ENCODE measurements at regions not wholly inside any gene's neighbourhood (a gene's known extent, or its start where the extent isn't known, plus 50 kb on each side); places are given as distances from the start of the nearest gene placed in this dataset.

DNA sequence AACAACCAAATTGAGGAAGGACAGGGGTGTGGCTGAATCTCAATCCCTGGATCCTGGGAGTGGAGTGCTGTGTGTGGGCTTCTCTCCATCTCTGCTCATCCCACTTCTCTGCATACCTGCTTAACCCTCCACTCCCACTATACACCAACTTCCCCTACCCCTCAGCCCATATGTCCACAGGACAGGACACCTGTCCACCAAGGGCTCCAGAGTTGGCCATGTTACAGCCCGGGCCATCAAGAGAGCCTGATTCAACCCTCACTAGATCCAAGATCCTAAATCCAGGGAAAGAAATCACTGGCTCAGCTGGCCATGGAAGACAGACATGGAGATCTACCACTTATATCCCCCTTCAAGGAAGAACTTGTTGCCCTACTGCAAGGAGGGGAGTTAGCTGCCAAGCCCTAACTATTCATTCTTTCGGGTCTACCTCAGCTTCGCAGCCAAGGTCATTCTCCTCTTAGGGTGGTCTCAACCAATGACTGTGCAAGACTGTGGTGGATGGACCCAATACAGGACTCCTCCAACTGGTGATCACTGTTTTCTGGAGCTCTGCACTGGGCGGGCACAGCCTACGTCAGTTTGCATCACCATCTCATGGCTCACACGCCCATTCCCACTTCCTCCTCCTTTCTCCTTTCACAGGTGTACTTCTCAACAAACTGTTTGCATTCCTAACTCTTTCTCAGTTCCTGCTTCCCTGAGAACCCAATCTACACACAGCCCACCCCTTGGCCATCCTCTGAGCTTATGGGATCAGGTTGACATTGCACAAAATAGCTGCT is 53.7 kb upstream of the ZBTB43 start:
- ATAC-seq (no peak), DNase-seq (peak; percentile 15)
- peaks cover 30% of the 10 kb centered on the region for H3K4me1 Mint-ChIP-seq (ENCODE audit: low read depth)
- POLR2A ChIA-PET: interaction anchor here (0.7 to 0.9 kb wide), 2 partner anchors 28 kb away, joined by 4 to 7 read pairs; no protein-coding TSS in a partner anchor
- no peaks in the 10 kb centered on the region for H3K36me3 Mint-ChIP-seq (ENCODE audit: low read depth)
- no peak overlapping the region for H3K4me3 Mint-ChIP-seq
- H3K9me3 Mint-ChIP-seq (ENCODE audit: insufficient read depth): no peaks in the 10 kb centered on the region
- H3K27ac Mint-ChIP-seq: no peak overlapping the region
- H3K27me3 Mint-ChIP-seq (ENCODE audit: low read depth): peaks cover 2% of the 10 kb centered on the region
- CTCF ChIA-PET: interaction anchor here (0.8 to 6.1 kb wide), 3 partner anchors 22 to 45 kb away, joined by 3 to 55 read pairs (median 3); no protein-coding TSS in a partner anchor

DNA sequence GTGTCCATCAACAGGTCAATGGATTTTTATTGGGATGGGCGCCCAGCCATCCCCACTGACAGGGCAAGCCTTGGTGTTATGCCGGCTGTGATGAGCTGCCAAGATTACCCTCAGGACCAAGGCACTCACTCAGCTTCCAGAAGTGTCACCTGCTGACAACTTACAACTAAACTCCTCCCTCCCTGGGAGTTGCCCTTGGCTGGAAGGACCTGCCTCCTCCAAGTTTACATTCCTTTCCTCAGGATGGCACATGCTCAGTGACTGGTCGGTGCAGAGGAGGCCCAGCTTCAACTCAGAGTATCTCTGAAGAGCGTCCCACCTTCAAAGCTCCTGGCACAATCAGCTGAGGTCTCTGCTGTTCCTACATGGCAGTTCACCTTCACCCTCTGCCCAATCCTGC is 52.5 kb upstream of the ZBTB43 start:
- H3K27ac Mint-ChIP-seq: no peak overlapping the region
- H3K4me1 Mint-ChIP-seq (ENCODE audit: low read depth): peaks cover 21% of the 10 kb centered on the region
- POLR2A ChIA-PET: interaction anchor here (1.1 kb wide), 1 partner anchor 31 kb away, joined by 4 read pairs; no protein-coding TSS in a partner anchor
- H3K4me3 Mint-ChIP-seq: no peak overlapping the region
- H3K36me3 Mint-ChIP-seq (ENCODE audit: low read depth): no peaks in the 10 kb centered on the region
- CTCF ChIA-PET: interaction anchor here (0.7 to 6.1 kb wide), 5 partner anchors 20 to 62 kb away, joined by 3 to 55 read pairs (median 3); no protein-coding TSS in a partner anchor
- ATAC-seq (no peak), DNase-seq (no peak)
- H3K9me3 Mint-ChIP-seq (ENCODE audit: insufficient read depth): no peaks in the 10 kb centered on the region
- H3K27me3 Mint-ChIP-seq (ENCODE audit: low read depth): peaks cover 4% of the 10 kb centered on the region

DNA sequence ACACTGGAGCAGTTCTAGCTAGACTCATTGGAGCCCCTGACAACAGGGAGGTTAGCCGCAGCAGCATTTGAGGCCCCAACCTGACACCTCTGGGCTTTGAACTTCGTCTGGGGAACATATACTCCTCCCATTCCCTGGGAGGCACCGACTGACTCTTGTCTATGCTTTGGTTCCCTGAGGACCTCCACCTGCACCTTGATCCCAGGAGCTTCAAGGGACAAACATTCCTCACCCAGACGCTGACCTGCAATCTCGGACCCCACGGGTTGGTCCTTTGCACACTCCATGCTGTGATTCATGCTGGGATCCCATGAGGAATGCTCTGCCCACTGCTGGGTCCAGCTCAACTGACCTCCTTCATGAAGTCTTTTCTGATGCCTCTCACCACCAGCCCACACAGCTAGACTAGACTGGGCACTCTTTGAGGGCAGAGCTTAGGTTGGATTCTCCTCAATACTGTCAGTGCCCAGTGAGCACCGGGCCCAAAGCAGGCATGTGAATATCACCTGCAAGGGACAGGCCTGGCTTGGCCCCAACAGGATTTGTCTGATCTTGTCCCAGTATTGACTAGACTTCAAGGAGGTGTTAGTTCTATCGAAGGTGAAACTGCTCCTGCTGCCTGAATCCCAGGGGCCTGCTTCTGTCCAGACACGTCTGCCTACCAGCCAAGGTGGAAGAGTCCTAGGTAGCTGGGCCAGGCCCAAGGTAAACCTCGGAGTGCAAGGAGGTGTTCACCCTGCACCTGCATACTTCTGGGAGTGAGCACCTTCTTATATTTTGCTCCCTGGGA is 51.8 kb upstream of the ZBTB43 start:
- Mint-ChIP-seq H3K4me1 (ENCODE audit: low read depth) (peaks cover 14% of the 10 kb centered on the region), H3K36me3 (ENCODE audit: low read depth) (no peaks in the 10 kb centered on the region), H3K4me3 (no peak overlapping the region), H3K27ac (no peak overlapping the region), H3K9me3 (ENCODE audit: insufficient read depth) (no peaks in the 10 kb centered on the region), H3K27me3 (ENCODE audit: low read depth) (peaks cover 4% of the 10 kb centered on the region)
- DNase-seq (no peak), ATAC-seq (no peak)
- ChIA-PET CTCF (interaction anchor here (0.7 to 6.1 kb wide), 5 partner anchors 10 to 62 kb away, joined by 3 to 55 read pairs (median 3); no protein-coding TSS in a partner anchor), POLR2A (interaction anchor here (1.1 kb wide), 1 partner anchor 32 kb away, joined by 4 read pairs; no protein-coding TSS in a partner anchor)

DNA sequence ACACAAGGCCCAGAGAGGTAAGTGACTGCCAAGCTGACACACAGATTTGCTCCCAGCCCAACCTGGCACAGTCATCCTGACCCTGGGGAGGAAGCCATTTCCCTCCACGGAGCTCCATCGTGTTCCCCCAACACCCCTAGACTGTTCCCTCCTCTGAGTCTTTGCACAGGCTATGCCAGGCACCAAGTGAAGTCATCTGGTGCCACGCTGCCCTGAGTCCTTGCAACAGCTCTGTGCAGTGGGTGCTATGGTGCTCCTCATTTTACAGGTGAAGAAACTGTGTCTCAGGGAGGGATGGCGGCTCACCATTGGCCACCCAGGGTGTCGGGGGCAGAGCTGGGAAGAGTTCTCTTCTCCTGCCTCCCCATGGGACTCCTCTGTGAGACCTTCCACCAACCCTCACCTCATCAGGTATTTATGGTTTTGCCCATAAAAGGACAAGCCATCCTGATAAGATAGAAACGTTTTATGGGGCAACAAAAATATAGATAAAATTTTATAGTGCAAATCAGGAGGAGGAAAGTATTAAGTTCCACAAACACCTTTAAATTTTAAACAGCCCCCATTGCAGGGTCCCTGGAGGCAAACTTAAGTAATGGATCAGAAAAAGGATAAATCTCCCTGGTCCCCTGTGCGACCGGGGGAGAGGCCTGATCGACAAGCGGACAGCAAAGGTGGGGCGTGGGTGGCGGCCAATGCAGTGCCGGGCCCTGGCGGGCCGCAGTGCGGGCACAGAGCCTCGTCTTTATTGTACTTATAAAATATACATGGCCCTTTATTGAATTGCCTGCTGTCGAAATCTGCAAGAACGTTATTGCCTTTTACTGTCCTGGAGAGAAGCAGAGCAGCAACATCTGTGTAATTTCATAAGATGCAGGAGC is 50.2 kb upstream of the ZBTB43 start:
- Mint-ChIP-seq H3K4me1 (ENCODE audit: low read depth) (peaks cover 3% of the 10 kb centered on the region), H3K36me3 (ENCODE audit: low read depth) (no peaks in the 10 kb centered on the region), H3K4me3 (no peak overlapping the region), H3K9me3 (ENCODE audit: insufficient read depth) (no peaks in the 10 kb centered on the region), H3K27ac (no peak overlapping the region), H3K27me3 (ENCODE audit: low read depth) (peaks cover 4% of the 10 kb centered on the region)
- ChIA-PET POLR2A (no interaction called here), CTCF (no interaction called here)
- ATAC-seq (no peak), DNase-seq (no peak)
